Chondrocyte (in vitro differentiated cells): ENCODE measurements at regions not wholly inside any gene's neighbourhood (a gene's known extent, or its start where the extent isn't known, plus 50 kb on each side); places are given as distances from the start of the nearest gene placed in this dataset.
"Not testable (repeated sequence)": the region's sequence is repeated elsewhere in the genome, so short reads cannot be mapped to it uniquely, and the experiment has no call there.

Experiments
- DNase-seq: peaks from one replicate; pipeline ENCODE4 v3.0.0; 2021; ENCODE audit warnings: mixed read lengths, low spot score
- H3K27ac Mint-ChIP-seq: one replicate; pipeline ENCODE4 v1.8.0; 2021; ENCODE audit warnings: mild to moderate bottlenecking, moderate library complexity, mixed read lengths; ENCODE audit not compliant: unreplicated experiment
- H3K27me3 Mint-ChIP-seq: 2 replicates; pipeline ENCODE4 v1.8.0; 2021; ENCODE audit warnings: low read depth, mixed read lengths
- H3K36me3 Mint-ChIP-seq: 2 replicates; pipeline ENCODE4 v1.8.0; 2021; ENCODE audit warnings: low read depth, mixed read lengths
- H3K4me1 Mint-ChIP-seq: 2 replicates; pipeline ENCODE4 v1.8.0; 2021; ENCODE audit warnings: low read depth, mild to moderate bottlenecking, mixed read lengths
- H3K4me3 Mint-ChIP-seq: one replicate; pipeline ENCODE4 v1.8.0; 2021; ENCODE audit warnings: mild to moderate bottlenecking, moderate library complexity, mixed read lengths; ENCODE audit not compliant: unreplicated experiment
- H3K9me3 Mint-ChIP-seq: 2 replicates; pipeline ENCODE4 v1.8.0; 2021; ENCODE audit warnings: low read depth, mixed read lengths
- CTCF ChIP-seq: fragments of 200-600 bp; sonication (generic); IDR thresholded peaks from 2 replicates; pipeline ENCODE4 v1.5.0; 2021; ENCODE audit warnings: antibody characterized with exemption, mild to moderate bottlenecking, moderate library complexity

GRCh38 chr21:22189278-22189677 lies 1191.1 kb downstream of the NCAM2 start:
- Mint-ChIP-seq H3K9me3 (peaks cover 18% of the 10 kb centered on the region), H3K36me3 (no peaks in the 10 kb centered on the region), H3K4me1 (no peaks in the 10 kb centered on the region), H3K27ac (no peak overlapping the region), H3K4me3 (no peak overlapping the region), H3K27me3 (no peaks in the 10 kb centered on the region)
- no peak for TF ChIP-seq CTCF
- no peak for DNase-seq

- Mint-ChIP-seq H3K4me1 (no peaks in the 10 kb centered on the region), H3K27me3 (no peaks in the 10 kb centered on the region), H3K4me3 (no peak overlapping the region), H3K27ac (no peak overlapping the region), H3K36me3 (no peaks in the 10 kb centered on the region), H3K9me3 (peaks cover 14% of the 10 kb centered on the region)
- TF ChIP-seq CTCF = no peak
- DNase-seq = no peak
These were observed 1193.4 kb downstream of the NCAM2 start for GRCh38 chr21:22191581-22191980.

- Mint-ChIP-seq H3K27me3 (no peaks in the 10 kb centered on the region), H3K4me3 (no peak overlapping the region), H3K4me1 (no peaks in the 10 kb centered on the region), H3K9me3 (peaks cover 20% of the 10 kb centered on the region), H3K27ac (no peak overlapping the region), H3K36me3 (no peaks in the 10 kb centered on the region)
- TF ChIP-seq CTCF = no peak
- no peak for DNase-seq
These were observed 1194.6 kb downstream of the NCAM2 start for GRCh38 chr21:22192766-22193165.

- H3K27ac Mint-ChIP-seq, H3K36me3 Mint-ChIP-seq, H3K27me3 Mint-ChIP-seq, H3K4me1 Mint-ChIP-seq, H3K4me3 Mint-ChIP-seq, DNase-seq: not testable (repeated sequence)
- H3K9me3 Mint-ChIP-seq = peaks cover 15% of the 10 kb centered on the region
These were observed 1196.8 kb downstream of the NCAM2 start for GRCh38 chr21:22194986-22195385.

- DNase-seq = no peak
- H3K27ac Mint-ChIP-seq = no peak overlapping the region
- H3K4me3 Mint-ChIP-seq = no peak overlapping the region
- H3K27me3 Mint-ChIP-seq = peaks cover 1% of the 10 kb centered on the region
- no peaks in the 10 kb centered on the region for H3K4me1 Mint-ChIP-seq
- TF ChIP-seq CTCF = no peak
- no peaks in the 10 kb centered on the region for H3K36me3 Mint-ChIP-seq
- H3K9me3 Mint-ChIP-seq = peaks cover 8% of the 10 kb centered on the region
These were observed 1202.3 kb downstream of the NCAM2 start for GRCh38 chr21:22200378-22201092.

GRCh38 chr21:22201126-22201525 lies 1202.9 kb downstream of the NCAM2 start:
- no peak overlapping the region for H3K4me3 Mint-ChIP-seq
- peaks cover 1% of the 10 kb centered on the region for H3K27me3 Mint-ChIP-seq
- no peaks in the 10 kb centered on the region for H3K4me1 Mint-ChIP-seq
- H3K9me3 Mint-ChIP-seq = peaks cover 8% of the 10 kb centered on the region
- no peak for TF ChIP-seq CTCF
- no peaks in the 10 kb centered on the region for H3K36me3 Mint-ChIP-seq
- no peak for DNase-seq
- H3K27ac Mint-ChIP-seq = no peak overlapping the region
